Spleen (tissue), 3 donors: ENCODE measurements at regions not wholly inside any gene's neighbourhood (a gene's known extent, or its start where the extent isn't known, plus 50 kb on each side); places are given as distances from the start of the nearest gene placed in this dataset.

ENCODE experiments used
- POLR2A ChIP-seq, 3 donors: fragments of 450-650 bp; IDR thresholded peaks; one replicate each; pipeline ENCODE4 v1.5.1; 2017; ENCODE audit warnings: antibody characterized with exemption in 3 of 3, mild to moderate bottlenecking in 1 of 3
- POLR2AphosphoS5 ChIP-seq, 3 donors: sonication (generic); formaldehyde crosslinking; IDR thresholded peaks; one replicate each; pipeline ENCODE4 v1.5.1; 2017; ENCODE audit warnings: antibody characterized with exemption in 3 of 3

GRCh38 chr3:87801409-87801808, 257.4 kb downstream of the CGGBP1 start:
- TF ChIP-seq POLR2AphosphoS5 (IDR thresholded peaks at IDR 0.05) (no peak), POLR2A (IDR thresholded peaks at IDR 0.05) (no peak)
